ENCODE measurements at regions not wholly inside any gene's neighbourhood (a gene's known extent, or its start where the extent isn't known, plus 50 kb on each side); places are given as distances from the start of the nearest gene placed in this dataset.

DNA sequence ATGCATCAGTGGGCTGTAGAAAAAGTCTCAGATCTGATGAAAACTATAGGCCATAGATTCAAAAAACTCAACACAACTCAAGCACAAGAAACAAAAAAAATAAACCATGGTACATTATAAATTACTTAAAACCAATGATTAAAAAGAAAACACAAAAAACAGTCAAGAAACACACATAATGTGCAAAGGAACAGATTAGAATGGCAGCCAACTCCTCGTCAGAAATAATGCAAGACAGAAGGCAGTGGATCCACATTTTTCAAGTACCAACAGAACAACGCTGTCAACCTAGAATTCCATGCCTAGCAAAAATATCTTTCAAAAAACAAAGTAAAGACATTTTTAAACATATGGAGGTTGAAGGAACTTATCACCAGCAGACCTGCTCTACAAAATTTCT is 69.7 kb downstream of the PSMB1 start:
- no peak for DNase-seq

DNA sequence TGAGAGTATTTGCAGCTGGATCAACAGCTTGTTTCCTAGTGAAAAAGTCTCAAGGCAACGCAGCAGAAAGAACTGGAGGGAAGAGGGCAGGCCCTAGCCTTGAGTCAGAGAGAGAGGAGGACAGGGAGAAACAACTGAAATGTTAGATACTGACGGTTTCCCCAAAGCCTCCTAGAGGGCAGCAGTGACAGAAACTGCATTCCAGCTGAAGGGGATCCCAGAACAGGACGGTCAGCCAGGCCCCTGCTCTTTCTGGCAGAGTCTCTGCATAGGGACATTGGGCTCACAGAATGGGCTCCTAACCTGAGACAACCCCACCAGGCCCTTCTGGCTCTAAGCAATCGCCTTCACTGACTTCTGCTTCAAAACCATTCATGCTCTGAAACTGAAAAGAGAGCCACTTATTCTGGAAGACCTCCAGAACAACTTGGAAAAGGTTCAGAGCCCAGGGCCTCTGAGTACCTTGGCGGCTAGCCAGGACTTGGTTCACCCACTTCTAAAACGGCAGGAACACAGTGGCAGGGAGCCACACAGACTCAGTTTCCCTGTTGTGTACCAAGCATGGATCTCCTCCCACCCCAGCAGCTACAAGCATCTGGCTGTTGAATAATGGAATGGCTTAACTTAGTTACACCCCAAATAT is 72.9 kb downstream of the PSMB1 start:
- peak; percentile 45 for DNase-seq

DNA sequence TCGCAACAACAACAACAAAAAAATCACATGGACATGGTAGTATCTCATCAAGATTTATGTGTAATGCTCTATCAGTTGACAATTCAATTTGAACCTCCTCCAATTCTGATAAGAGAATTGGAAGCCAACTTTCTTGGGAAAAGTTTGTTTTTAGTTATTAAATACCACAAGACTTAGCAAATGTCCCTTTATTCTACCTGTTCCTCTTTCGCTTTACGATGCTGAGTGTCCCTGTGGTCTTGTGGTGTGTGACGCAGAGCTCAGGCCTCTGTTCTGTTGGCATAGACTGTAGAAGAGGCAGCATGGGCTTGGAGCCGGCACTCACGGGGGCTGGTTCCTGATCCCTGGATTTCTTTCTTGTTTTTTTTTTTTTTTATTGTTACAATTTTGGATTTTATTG is 76.7 kb downstream of the PSMB1 start:
- no peak for DNase-seq

DNA sequence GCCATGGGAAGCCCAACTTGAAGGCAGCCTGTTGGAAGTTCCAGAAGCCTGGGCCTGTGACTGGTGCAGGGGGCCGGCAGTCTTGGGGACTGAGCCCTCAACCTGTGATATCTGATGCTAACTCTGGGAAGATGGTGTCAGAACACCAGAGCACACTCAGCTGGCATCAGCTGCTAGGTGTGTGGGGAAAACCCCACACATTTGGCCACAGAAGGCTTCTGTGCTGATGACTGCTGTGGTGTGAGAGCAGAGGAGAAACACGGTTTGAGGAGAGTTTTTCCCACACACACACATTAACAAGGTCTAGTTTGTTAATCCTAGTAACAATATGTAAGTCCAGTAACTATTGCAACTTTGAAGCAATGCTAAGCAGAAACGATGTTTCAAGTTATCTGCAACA is 78.0 kb downstream of the PSMB1 start:
- DNase-seq = no peak

DNA sequence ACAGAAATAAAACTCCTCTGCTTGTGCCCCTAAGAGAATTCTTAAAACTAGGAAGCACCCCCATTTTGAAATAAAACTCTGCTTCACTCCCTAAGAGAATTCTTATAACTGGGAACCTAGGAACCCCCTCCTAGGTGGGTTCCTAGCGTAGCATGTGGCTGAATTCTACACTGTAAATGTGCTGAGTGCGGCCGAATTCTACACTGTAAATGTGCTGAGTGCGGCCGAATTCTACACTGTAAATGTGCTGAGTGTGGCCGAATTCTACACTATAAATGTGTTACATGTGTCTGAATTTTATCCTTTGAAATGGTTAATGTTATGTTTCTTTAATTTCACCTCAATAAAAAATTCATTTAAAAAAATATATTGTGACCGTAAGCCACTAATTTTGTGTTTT is 79.3 kb downstream of the PSMB1 start:
- DNase-seq = no peak

DNA sequence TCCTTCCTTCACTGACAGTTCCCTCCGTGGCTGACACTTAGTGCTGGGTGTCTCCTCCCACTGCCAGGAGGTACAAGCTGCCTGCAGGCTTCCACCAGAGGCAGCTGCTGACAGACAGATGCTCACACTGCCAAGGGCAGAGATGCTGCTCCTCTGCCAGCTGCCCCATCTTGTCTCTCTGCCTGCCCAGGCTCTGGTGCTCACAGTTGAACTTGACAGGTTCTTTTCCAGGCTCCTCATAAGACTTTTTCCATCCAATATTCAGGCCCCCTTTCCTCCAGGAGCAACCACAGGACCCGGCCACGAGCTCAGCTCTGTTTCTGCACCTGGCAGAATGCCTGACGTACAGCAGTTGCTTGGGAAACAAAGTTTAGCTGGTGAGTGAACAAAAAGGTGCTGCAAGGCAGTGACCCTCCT is 79.8 kb downstream of the PSMB1 start:
- DNase-seq = peak; percentile 64

DNA sequence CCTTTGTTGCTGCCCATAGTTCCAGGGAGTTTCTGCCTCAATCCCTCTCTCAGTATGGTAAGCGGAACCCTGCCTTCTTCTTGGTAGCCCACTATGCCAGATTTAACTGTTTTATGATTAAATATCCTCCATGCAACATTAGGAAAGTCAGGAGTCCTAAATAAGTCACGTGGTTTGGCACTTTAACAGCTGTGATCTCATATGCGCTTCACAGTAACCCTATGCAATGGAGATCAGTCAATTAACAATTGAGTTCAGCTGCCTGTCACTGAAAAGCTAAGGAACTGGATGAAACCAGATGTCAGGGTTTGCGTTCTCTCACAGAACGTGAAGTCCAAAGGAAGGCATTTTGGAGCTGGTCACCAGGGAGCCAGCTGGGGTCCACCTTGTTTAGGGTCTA is 81.6 kb downstream of the PSMB1 start:
- no peak for DNase-seq

DNA sequence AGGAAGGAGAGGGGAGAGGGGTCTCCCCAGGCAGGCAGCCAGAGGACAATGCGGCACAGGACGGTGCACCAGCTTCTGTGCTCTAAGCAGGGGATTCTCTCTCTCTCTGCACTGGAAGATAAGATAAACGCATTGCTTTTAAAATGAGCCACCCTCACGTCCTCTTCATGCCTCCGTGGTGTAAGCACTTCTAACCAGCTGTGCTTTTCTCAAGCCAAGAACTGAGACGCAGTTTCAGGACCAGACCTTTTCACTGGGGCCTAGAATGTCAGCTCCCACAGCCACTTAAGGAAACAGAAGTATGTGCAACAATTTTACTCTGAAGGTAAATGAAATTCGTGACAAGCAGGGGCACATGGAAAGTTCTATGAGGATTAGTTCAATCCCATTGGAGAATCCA is 82.4 kb downstream of the PSMB1 start:
- DNase-seq = no peak

DNA sequence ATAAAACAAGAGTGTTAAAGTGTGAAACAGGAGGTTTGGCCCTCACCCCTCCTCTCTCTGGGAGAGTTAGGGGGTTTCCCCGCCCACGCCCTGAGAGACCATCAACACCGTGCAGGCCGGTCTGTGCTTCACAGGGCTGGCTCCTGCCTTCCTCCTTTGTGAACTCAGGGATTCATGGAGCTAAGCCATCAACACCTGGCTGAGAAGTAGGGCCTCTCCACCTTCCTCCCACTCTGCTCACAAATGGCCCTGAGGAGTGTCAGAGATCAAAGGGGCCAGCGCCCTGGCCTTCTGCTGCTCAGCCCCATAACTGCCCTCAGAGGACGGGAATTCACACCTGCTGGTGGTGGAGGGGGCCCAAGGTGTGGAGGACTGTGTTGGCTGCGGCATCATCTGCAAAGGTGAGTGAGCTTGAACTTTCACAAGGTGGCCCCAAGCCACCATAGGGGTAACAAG is 88.6 kb downstream of the PSMB1 start:
- DNase-seq = no peak

DNA sequence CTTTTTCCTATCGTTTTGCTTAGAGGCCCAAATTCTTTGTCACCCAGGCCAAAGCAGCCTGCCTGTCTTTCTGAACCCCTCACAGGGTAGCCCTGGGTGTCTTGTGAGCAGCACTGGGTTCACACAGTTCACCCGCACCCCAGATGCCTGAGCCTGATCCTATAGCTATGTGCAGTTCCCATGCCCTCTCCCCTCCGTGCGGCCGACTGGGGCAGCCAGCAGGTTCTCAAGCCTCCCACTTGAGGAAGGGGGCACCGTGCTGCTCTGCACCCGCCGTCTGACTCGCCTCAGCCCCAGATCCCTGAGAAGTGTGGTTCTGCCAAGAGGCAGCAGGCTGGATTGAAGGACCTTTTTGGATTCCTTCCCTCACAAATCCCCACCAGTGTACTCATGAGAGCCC is 89.0 kb downstream of the PSMB1 start:
- no peak for DNase-seq

DNA sequence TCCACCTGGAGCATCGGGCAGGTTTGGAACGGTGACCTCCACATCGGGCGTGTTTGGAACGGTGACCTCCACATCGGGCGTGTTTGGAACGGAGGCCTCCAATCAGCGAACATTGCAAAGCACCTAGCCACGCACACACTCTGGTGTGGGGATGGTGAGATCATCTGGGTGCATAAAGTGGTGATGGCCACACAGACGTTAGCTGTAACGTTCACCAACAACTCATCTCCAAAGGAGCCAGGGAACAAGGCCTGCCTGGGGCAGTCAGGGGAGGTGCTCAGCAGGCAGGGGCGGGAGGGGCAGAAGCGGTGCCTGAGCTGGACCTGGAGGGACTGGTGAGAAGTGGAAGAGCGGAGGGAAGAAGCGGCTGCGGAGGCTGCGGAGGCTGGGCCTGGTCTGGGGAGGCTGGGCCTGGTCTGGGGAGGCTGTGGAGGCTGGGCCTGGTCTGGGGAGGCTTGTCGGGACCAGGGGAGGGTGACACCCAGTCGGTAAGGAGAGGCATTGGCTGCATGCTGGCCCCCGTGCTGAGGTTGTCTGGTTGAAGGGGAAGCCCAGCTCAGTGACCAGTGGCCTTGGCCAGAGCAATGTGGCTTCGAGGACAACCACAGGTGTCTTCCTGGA is 89.9 kb downstream of the PSMB1 start:
- no peak for DNase-seq

DNA sequence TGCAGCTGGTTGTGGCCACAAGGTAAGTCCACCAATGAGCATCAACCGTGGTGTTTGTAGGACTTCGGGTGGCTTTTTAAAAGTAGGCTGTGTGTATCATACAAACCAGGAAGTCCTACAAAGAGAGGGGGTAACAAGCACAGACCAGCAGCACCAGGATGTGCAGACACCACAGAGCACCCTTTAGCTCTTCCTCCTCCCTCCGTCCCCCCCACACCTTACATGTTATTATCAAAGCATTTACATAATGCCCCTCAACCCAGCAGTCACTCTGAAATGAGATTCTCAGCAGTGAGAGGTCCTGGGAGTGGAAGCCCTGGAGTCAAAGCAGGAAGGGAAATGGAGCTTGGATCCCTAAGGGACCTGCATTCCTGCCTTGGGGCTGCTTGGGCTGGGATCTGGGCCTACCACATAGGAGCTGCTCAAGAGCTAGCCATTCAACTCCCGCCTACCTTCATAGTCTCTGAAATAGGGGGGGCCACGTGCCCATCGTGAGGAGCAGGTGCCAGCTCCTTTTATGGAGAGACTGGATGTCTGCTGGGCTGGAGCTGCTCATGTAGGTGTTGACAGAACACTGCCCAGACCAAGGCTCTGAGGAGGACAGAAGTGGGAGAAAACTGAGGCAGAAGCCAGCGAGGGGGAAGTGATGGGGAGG is 90.6 kb downstream of the PSMB1 start:
- DNase-seq = peak; percentile 41

DNA sequence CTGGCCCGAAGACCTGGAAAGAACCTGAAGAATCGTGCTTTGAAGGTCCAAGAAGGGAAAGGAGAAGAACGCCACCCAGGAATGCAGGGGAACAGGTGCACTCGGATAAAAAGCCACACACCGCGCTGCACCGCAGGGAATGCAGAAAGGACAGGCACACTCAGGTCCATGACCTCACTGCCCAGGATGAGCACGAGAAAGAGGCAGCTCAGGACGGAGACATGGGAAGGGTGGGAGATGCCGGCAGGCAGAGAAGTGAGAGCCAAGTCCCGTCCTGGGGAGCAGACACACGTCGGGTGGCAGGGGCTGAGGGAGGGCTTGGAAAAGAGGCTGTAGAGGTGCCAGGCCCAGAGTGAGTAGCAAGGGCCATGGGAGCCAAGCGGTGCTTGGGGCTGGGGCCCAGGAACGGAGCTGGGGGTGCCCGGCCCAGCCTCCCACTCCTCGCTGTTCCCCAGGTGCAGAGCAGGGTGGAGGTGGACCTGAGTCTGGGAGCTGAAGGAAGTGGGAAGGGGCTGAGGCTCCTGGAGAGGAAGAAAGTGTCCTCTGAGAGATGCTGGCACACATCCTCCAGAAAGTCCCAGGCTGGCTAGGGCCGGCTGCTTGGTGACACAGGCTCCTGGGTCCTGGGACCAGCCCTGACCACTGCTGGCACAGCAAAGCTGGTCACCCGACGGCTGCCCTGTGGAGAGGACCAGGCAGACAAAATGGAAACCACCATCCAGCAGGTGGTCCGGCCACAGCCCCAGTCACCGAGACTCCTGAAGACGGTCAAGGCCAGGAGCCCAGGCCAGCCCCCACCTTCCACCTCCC is 91.3 kb downstream of the PSMB1 start:
- DNase-seq = no peak

DNA sequence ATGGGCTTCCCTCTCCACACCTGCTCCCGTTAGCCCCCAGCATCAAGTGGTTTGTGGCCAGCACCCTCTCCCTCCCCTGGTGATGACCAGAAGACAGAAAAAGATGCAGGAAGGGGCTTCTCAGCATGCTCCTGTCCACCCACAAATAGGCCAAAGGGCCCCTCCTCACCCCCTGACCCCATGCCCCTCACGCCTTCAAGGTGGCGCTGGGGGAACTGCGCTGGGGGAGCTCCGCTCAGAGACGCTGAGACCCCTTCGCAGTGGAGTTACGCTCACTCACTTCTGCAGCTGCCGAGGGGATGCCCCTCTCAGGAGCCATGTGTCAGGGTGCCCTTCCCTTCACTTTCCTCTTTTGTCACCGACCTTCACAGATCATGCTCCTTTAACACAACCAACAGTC is 92.0 kb downstream of the PSMB1 start:
- DNase-seq = no peak

DNA sequence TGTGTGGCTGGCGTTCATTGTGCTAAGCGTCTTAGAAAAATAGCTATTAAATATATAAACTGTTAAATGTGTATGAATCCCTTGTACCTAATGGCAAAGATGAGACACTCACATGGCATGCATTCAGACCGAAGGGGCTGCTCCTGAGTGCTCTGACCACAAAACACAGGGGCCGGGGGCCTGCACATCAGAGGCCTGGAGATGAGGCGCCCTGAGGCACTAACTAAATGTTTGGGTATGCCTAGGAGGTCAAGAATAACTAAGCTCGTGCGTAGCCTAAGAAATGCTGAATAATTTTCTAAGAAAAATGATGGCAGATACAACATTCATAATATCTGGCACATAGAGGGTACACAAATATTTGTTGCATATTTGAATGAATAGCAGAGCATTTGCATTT is 92.5 kb downstream of the PSMB1 start:
- DNase-seq = no peak

DNA sequence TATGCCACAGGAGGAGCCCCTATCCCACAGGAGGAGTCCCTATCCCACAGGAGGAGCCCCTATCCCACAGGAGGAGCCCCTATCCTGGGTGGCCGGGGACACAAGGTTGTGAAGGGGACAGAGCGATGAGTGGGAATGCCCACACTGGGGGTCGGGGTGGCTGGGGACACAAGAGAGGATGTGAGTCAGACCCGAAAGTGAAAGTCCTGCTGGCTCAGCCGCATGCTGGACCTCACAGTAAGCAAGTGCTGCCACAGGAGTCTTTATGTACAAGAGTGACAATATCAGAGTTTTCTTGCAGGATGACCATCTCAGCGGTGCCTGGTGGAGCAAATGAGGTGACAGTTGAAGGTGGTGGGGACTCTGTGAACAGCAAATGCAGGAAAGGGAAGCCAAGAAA is 93.7 kb downstream of the PSMB1 start:
- no peak for DNase-seq

DNA sequence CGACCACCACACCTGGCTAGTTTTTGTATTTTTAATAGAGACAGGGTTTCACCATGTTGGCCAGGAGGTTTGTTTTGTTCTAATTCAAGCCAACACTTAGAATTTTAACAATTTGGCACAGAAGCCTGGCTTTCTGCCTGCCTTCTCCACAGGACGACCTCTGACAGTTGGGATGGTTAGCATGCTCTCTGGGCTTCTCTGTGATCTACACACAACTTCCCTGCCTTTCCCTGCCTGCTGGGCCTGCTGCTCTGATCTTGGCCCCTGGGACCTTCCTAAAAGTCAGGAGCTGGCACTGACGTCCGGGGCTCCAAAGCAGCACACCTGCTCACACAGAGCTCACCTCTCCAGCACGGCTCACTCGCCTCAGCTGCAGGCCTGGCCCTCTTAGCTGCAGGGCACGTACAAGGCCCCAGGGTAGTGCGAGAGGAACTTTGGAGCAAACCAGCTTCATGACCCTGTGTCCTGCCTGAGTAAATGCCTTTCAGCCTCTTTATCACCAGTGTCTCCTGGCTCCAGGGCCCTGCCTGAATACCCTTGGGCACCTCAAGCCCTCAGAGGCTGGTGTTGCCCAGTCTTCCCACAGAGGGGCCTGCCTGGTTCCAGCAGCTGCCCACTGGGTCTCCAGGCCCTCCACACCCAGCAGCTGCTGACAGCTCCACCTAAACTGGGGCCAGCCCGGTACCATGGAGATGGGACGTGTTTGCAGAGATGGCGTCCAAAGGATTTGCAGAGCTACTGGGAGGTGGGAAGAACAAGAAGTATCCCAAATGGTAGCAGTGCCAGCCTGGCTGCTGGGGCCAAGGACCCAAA is 96.0 kb downstream of the PSMB1 start:
- DNase-seq = no peak

Measured in NCI-H146 (cell line).